ENCODE measurements at regions not wholly inside any gene's neighbourhood (a gene's known extent, or its start where the extent isn't known, plus 50 kb on each side); places are given as distances from the start of the nearest gene placed in this dataset.

- H3K4me1 ChIP-seq (ENCODE audit: control insufficient read depth, insufficient read depth, low read length) = no peaks in the 10 kb centered on the region
- H3K27me3 ChIP-seq (ENCODE audit: control insufficient read depth, insufficient read depth, low read length) = no peaks in the 10 kb centered on the region
- no peaks in the 10 kb centered on the region for H3K9me3 ChIP-seq (ENCODE audit: control insufficient read depth, insufficient read depth, low read length)
- no peaks in the 10 kb centered on the region for H3K36me3 ChIP-seq (ENCODE audit: control insufficient read depth, insufficient read depth, low read length)
- no peak overlapping the region for H3K4me3 ChIP-seq (ENCODE audit: low read depth, low read length)
- H3K9ac ChIP-seq (ENCODE audit: low read depth, low read length) = no peak overlapping the region
These were observed 283.0 kb upstream of the FN1 start for GRCh38 chr2:215718890-215719289.

- Histone ChIP-seq H3K9me3 (ENCODE audit: control insufficient read depth, insufficient read depth, low read length) (no peaks in the 10 kb centered on the region), H3K4me1 (ENCODE audit: control insufficient read depth, insufficient read depth, low read length) (no peaks in the 10 kb centered on the region), H3K27me3 (ENCODE audit: control insufficient read depth, insufficient read depth, low read length) (no peaks in the 10 kb centered on the region), H3K9ac (ENCODE audit: low read depth, low read length) (no peak overlapping the region), H3K36me3 (ENCODE audit: control insufficient read depth, insufficient read depth, low read length) (no peaks in the 10 kb centered on the region), H3K4me3 (ENCODE audit: low read depth, low read length) (no peak overlapping the region)
These were observed 282.6 kb upstream of the FN1 start for GRCh38 chr2:215718436-215718835.

GRCh38 chr2:215717501-215718381 is 281.9 kb upstream of the FN1 start:
- Histone ChIP-seq H3K36me3 (ENCODE audit: control insufficient read depth, insufficient read depth, low read length) (no peaks in the 10 kb centered on the region), H3K4me1 (ENCODE audit: control insufficient read depth, insufficient read depth, low read length) (no peaks in the 10 kb centered on the region), H3K4me3 (ENCODE audit: low read depth, low read length) (no peak overlapping the region), H3K9me3 (ENCODE audit: control insufficient read depth, insufficient read depth, low read length) (no peaks in the 10 kb centered on the region), H3K27me3 (ENCODE audit: control insufficient read depth, insufficient read depth, low read length) (no peaks in the 10 kb centered on the region), H3K9ac (ENCODE audit: low read depth, low read length) (no peak overlapping the region)

GRCh38 chr2:215716956-215717355 is 281.1 kb upstream of the FN1 start:
- H3K9me3 ChIP-seq (ENCODE audit: control insufficient read depth, insufficient read depth, low read length) = no peaks in the 10 kb centered on the region
- no peaks in the 10 kb centered on the region for H3K4me1 ChIP-seq (ENCODE audit: control insufficient read depth, insufficient read depth, low read length)
- no peaks in the 10 kb centered on the region for H3K27me3 ChIP-seq (ENCODE audit: control insufficient read depth, insufficient read depth, low read length)
- H3K4me3 ChIP-seq (ENCODE audit: low read depth, low read length) = no peak overlapping the region
- H3K9ac ChIP-seq (ENCODE audit: low read depth, low read length) = no peak overlapping the region
- no peaks in the 10 kb centered on the region for H3K36me3 ChIP-seq (ENCODE audit: control insufficient read depth, insufficient read depth, low read length)

- H3K27me3 ChIP-seq (ENCODE audit: control insufficient read depth, insufficient read depth, low read length) = no peaks in the 10 kb centered on the region
- H3K4me3 ChIP-seq (ENCODE audit: low read depth, low read length) = no peak overlapping the region
- no peaks in the 10 kb centered on the region for H3K36me3 ChIP-seq (ENCODE audit: control insufficient read depth, insufficient read depth, low read length)
- no peaks in the 10 kb centered on the region for H3K4me1 ChIP-seq (ENCODE audit: control insufficient read depth, insufficient read depth, low read length)
- no peaks in the 10 kb centered on the region for H3K9me3 ChIP-seq (ENCODE audit: control insufficient read depth, insufficient read depth, low read length)
- no peak overlapping the region for H3K9ac ChIP-seq (ENCODE audit: low read depth, low read length)
These were observed 277.3 kb upstream of the FN1 start for GRCh38 chr2:215712871-215713790.

- Histone ChIP-seq H3K36me3 (ENCODE audit: control insufficient read depth, insufficient read depth, low read length) (no peaks in the 10 kb centered on the region), H3K27me3 (ENCODE audit: control insufficient read depth, insufficient read depth, low read length) (no peaks in the 10 kb centered on the region), H3K4me1 (ENCODE audit: control insufficient read depth, insufficient read depth, low read length) (no peaks in the 10 kb centered on the region), H3K9me3 (ENCODE audit: control insufficient read depth, insufficient read depth, low read length) (no peaks in the 10 kb centered on the region), H3K9ac (ENCODE audit: low read depth, low read length) (no peak overlapping the region), H3K4me3 (ENCODE audit: low read depth, low read length) (no peak overlapping the region)
These were observed 276.5 kb upstream of the FN1 start for GRCh38 chr2:215712219-215712868.

GRCh38 chr2:215711471-215712034 is 275.7 kb upstream of the FN1 start:
- Histone ChIP-seq H3K4me1 (ENCODE audit: control insufficient read depth, insufficient read depth, low read length) (no peaks in the 10 kb centered on the region), H3K9me3 (ENCODE audit: control insufficient read depth, insufficient read depth, low read length) (no peaks in the 10 kb centered on the region), H3K9ac (ENCODE audit: low read depth, low read length) (no peak overlapping the region), H3K36me3 (ENCODE audit: control insufficient read depth, insufficient read depth, low read length) (no peaks in the 10 kb centered on the region), H3K4me3 (ENCODE audit: low read depth, low read length) (no peak overlapping the region), H3K27me3 (ENCODE audit: control insufficient read depth, insufficient read depth, low read length) (no peaks in the 10 kb centered on the region)

- no peak overlapping the region for H3K4me3 ChIP-seq (ENCODE audit: low read depth, low read length)
- H3K9me3 ChIP-seq (ENCODE audit: control insufficient read depth, insufficient read depth, low read length) = no peaks in the 10 kb centered on the region
- no peaks in the 10 kb centered on the region for H3K27me3 ChIP-seq (ENCODE audit: control insufficient read depth, insufficient read depth, low read length)
- H3K36me3 ChIP-seq (ENCODE audit: control insufficient read depth, insufficient read depth, low read length) = no peaks in the 10 kb centered on the region
- no peaks in the 10 kb centered on the region for H3K4me1 ChIP-seq (ENCODE audit: control insufficient read depth, insufficient read depth, low read length)
- no peak overlapping the region for H3K9ac ChIP-seq (ENCODE audit: low read depth, low read length)
These were observed 271.7 kb upstream of the FN1 start for GRCh38 chr2:215707608-215708007.

- no peak overlapping the region for H3K9ac ChIP-seq (ENCODE audit: low read depth, low read length)
- H3K4me3 ChIP-seq (ENCODE audit: low read depth, low read length) = no peak overlapping the region
- H3K9me3 ChIP-seq (ENCODE audit: control insufficient read depth, insufficient read depth, low read length) = no peaks in the 10 kb centered on the region
- H3K36me3 ChIP-seq (ENCODE audit: control insufficient read depth, insufficient read depth, low read length) = no peaks in the 10 kb centered on the region
- no peaks in the 10 kb centered on the region for H3K4me1 ChIP-seq (ENCODE audit: control insufficient read depth, insufficient read depth, low read length)
- H3K27me3 ChIP-seq (ENCODE audit: control insufficient read depth, insufficient read depth, low read length) = no peaks in the 10 kb centered on the region
These were observed 270.0 kb upstream of the FN1 start for GRCh38 chr2:215705771-215706361.

- no peaks in the 10 kb centered on the region for H3K27me3 ChIP-seq (ENCODE audit: control insufficient read depth, insufficient read depth, low read length)
- no peak overlapping the region for H3K9ac ChIP-seq (ENCODE audit: low read depth, low read length)
- H3K36me3 ChIP-seq (ENCODE audit: control insufficient read depth, insufficient read depth, low read length) = no peaks in the 10 kb centered on the region
- no peaks in the 10 kb centered on the region for H3K9me3 ChIP-seq (ENCODE audit: control insufficient read depth, insufficient read depth, low read length)
- H3K4me1 ChIP-seq (ENCODE audit: control insufficient read depth, insufficient read depth, low read length) = no peaks in the 10 kb centered on the region
- H3K4me3 ChIP-seq (ENCODE audit: low read depth, low read length) = no peak overlapping the region
These were observed 269.4 kb upstream of the FN1 start for GRCh38 chr2:215705281-215705680.

Data from iPS-15b (cell line).